Brain microvascular endothelial cell (primary cell): ENCODE measurements at regions not wholly inside any gene's neighbourhood (a gene's known extent, or its start where the extent isn't known, plus 50 kb on each side); places are given as distances from the start of the nearest gene placed in this dataset.
A peak's percentile ranks its signal among the peaks of the same experiment; 100 is the strongest.

Experiments used
- DNase-seq: peaks from one replicate; pipeline ENCODE4 v3.0.0-alpha.2; 2020
- H3K27ac ChIP-seq: fragments of 250-450 bp; sonication (Bioruptor Pico); 2 replicates; pipeline ENCODE4 v1.5.1; 2020; ENCODE audit warnings: mild to moderate bottlenecking, moderate library complexity
- H3K27me3 ChIP-seq: fragments of 250-450 bp; sonication (Bioruptor Pico); replicated peaks from 2 replicates; pipeline ENCODE4 v1.5.1; 2020; ENCODE audit warnings: mild to moderate bottlenecking
- H3K36me3 ChIP-seq: fragments of 250-450 bp; sonication (Bioruptor Pico); replicated peaks from 2 replicates; pipeline ENCODE4 v1.5.1; 2020; ENCODE audit warnings: mild to moderate bottlenecking
- H3K4me3 ChIP-seq: 2 replicates; pipeline ENCODE4 v1.5.1; 2011; ENCODE audit warnings: low read depth, mild to moderate bottlenecking, control low read depth, low read length, moderate library complexity
- in situ Hi-C: cut with HindIII; loops from 2 replicates; pipeline ENCODE4 v1.10.0; 2017; ENCODE audit warnings: low sequenced_read_pairs, low pct_ligation_motif_present
- TF ChIP-seq, protein P1 (sequence below): IDR thresholded peaks from 2 replicates; pipeline ENCODE4 v1.5.1; 2011; ENCODE audit warnings: low read depth, mild to moderate bottlenecking, moderate library complexity, low read length, control low read depth, inconsistent platforms; ENCODE audit errors: missing control alignments

DNA sequence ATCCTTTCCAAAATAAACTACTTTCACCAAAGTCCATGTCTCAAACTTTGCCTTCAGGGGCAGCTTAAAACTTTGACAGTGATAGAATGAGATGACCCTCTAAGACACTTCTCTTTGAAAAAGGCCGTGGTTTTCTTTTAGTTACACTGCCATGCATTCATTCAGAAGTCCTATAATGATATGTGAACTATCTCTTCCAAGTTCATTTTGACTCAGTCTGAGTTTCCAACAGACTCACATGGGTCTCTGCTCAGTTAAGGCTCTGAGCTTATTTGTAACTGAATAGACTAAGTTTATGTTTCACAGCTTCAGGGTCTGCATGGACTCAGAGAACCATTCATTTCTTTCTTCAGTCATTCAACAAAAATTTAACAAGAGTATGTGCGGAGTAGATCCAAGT, 208.9 kb upstream of the PRSS1 start:
- TF ChIP-seq, protein P1, sequence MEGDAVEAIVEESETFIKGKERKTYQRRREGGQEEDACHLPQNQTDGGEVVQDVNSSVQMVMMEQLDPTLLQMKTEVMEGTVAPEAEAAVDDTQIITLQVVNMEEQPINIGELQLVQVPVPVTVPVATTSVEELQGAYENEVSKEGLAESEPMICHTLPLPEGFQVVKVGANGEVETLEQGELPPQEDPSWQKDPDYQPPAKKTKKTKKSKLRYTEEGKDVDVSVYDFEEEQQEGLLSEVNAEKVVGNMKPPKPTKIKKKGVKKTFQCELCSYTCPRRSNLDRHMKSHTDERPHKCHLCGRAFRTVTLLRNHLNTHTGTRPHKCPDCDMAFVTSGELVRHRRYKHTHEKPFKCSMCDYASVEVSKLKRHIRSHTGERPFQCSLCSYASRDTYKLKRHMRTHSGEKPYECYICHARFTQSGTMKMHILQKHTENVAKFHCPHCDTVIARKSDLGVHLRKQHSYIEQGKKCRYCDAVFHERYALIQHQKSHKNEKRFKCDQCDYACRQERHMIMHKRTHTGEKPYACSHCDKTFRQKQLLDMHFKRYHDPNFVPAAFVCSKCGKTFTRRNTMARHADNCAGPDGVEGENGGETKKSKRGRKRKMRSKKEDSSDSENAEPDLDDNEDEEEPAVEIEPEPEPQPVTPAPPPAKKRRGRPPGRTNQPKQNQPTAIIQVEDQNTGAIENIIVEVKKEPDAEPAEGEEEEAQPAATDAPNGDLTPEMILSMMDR: no peak
- DNase-seq: no peak
- Histone ChIP-seq H3K4me3 (no peak overlapping the region), H3K36me3 (no peaks in the 10 kb centered on the region), H3K27me3 (no peaks in the 10 kb centered on the region), H3K27ac (peak overlapping the region; percentile 28)
- in situ Hi-C loops: no loop called here

DNA sequence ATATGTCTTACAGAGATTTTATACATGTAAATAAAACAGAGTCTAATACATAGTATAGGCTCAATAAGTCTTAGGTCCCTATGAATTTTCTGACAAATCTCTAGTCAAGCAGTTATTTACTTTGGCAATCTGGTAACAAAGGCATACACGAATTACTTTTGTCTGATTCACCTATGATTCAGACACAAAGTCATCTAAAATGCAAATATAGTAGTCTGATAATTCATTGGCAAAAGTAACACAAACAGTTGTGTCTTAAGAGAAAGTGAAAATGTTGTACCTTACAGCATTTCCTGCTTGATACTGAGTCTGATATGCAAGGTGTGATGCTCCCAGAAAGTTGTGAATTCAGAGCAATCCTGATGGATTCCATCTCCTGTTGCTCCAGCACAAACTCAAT, 209.4 kb upstream of the PRSS1 start:
- in situ Hi-C loops: no loop called here

DNA sequence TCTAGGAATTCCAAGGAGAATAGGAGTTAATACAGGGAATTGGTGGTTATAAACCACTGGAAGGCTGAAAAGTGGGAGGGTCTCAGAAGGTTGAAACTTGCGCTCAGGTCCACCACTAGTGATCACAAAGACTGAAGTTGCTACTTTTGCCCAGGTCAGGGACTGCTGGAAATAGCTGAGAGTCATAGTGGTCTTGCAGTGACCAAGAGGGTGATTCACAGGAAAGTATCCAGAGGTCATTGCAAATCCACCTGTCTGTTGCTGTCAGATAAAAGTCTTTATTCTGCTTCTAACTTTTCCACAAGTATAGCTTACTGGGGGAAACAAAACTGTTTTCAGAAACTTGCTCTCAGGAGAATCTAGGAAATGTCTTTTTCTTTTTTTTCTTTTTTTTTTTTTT, 211.5 kb upstream of the PRSS1 start:
- H3K27ac ChIP-seq: no peak overlapping the region
- no peak for DNase-seq
- H3K27me3 ChIP-seq: no peaks in the 10 kb centered on the region
- TF ChIP-seq, protein P1: no peak
- H3K4me3 ChIP-seq: no peak overlapping the region
- in situ Hi-C loops: no loop called here
- H3K36me3 ChIP-seq: no peaks in the 10 kb centered on the region

More for the DNA sequence above, 209.4 kb upstream of the PRSS1 start:
- TF ChIP-seq, protein P1: no peak
- Histone ChIP-seq H3K36me3 (no peaks in the 10 kb centered on the region), H3K27me3 (no peaks in the 10 kb centered on the region), H3K27ac (peak overlapping the region; percentile 28), H3K4me3 (no peak overlapping the region)
- no peak for DNase-seq

DNA sequence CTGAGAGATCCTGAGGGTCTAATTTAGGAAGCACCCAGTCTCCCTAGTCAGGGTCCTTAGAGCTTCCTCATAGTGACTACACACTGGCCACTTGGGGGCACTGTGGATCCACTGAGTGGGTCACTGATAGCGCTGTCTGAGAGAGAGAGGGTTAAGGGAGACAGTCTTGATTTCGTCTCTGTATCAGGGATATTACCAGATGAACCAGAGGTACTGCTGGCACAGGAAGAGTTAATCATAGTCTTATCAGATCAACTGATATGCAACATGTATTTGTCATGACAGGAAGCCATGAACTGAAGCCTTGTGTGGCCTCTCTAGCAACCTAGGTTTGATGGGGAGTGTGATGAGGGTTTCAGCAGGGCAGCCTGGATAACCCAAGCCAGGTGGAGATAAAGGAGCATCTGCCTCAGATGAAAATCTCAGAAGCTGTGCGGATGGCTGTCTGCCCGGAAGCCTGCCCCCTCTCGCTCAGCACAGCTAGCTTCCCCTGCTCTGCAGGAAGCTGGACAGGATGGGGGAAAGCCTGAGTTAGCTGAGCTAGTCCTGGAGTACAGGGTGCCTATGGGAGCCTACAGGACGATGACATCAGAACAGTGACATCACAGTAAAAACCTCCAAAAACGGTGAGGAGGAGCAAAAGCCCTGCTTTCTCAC, 214.0 kb upstream of the PRSS1 start:
- Histone ChIP-seq H3K36me3 (no peaks in the 10 kb centered on the region), H3K27ac (no peak overlapping the region), H3K27me3 (no peaks in the 10 kb centered on the region), H3K4me3 (peak overlapping the region; percentile 10)
- DNase-seq: peak; percentile 82
- TF ChIP-seq, protein P1: peak; percentile 92
- in situ Hi-C loops: no loop called here

DNA sequence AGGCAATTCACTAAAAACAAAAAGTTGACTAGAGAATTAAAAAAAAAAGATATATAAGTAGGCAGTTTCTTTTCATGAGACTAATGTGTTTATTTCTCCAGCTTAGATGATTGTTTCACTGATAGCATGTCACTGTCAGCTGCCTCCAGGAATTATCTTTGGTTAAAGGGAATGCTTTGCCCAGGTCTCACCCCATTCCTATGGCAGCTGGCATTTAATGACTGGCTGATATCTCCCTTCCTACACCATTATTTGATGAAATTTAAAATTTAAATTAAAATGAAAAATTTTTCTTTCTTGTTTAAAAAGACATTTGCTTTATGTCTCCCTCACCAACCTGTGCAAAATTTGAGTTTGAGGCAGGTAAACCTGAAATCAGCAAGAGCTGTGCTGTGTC, 214.5 kb upstream of the PRSS1 start:
- in situ Hi-C loops: no loop called here
- Histone ChIP-seq H3K4me3 (no peak overlapping the region), H3K27ac (no peak overlapping the region), H3K27me3 (no peaks in the 10 kb centered on the region), H3K36me3 (no peaks in the 10 kb centered on the region)
- no peak for DNase-seq
- TF ChIP-seq, protein P1: no peak

DNA sequence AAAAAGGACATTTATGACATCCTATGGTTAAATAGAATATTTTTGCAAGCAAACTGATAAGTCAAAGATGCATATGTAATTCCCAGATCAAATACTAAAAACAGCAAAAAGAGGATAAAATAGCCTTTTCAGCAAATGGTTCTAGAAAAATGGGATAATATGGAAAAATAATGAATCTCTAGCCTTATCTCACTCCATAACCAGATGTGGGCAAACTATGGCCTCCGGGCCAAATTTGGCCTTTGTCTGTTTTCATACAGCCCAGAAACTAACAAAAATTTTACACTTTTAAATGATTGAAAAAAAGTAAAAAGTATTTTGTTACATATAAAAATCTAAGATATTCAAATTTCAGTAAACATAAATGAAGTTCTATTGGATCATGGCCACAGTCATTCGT, 215.4 kb upstream of the PRSS1 start:
- in situ Hi-C loops: no loop called here
- Histone ChIP-seq H3K36me3 (no peaks in the 10 kb centered on the region), H3K4me3 (no peak overlapping the region), H3K27ac (no peak overlapping the region), H3K27me3 (no peaks in the 10 kb centered on the region)
- no peak for DNase-seq
- TF ChIP-seq, protein P1: no peak
